ENCODE measurements at regions not wholly inside any gene's neighbourhood (a gene's known extent, or its start where the extent isn't known, plus 50 kb on each side); places are given as distances from the start of the nearest gene placed in this dataset.

- no peaks in the 10 kb centered on the region for H3K79me2 ChIP-seq (ENCODE audit: control insufficient read depth, insufficient read depth, low read length)
- no peaks in the 10 kb centered on the region for H3K9me1 ChIP-seq (replicated peaks; ENCODE audit: control insufficient read depth, extremely low read depth, insufficient read depth, low read length)
- H4K20me1 ChIP-seq (replicated peaks; ENCODE audit: control insufficient read depth, extremely low read depth, insufficient read depth, low read length): no peaks in the 10 kb centered on the region
- POLR2A ChIA-PET: no interaction called here
- no peak for FAIRE-seq
- H3K27ac ChIP-seq (ENCODE audit: insufficient read depth, low read depth, low read length): no peak overlapping the region
- H3K4me1 ChIP-seq (ENCODE audit: control insufficient read depth, extremely low read depth, insufficient read depth, low read length): no peaks in the 10 kb centered on the region
- intact Hi-C loops (cut with micrococcal nuclease): no loop called here
- CTCF ChIA-PET: interaction anchor here (1.2 kb wide), 1 partner anchor 14 kb away, joined by 3 read pairs; no protein-coding TSS in a partner anchor
- H2AFZ ChIP-seq (ENCODE audit: low read depth, low read length): no peak overlapping the region
- no peak overlapping the region for H3K4me3 ChIP-seq (replicated peaks in 1 of 3; ENCODE audit: insufficient read depth in 1 of 3, low read depth in 1 of 3, low read length in 3 of 3)
- H3K27me3 ChIP-seq (ENCODE audit: control insufficient read depth in 2 of 2, insufficient read depth in 2 of 2, low read length in 2 of 2): peaks cover 8% of the 10 kb centered on the region in 2 experiments
- H3K9ac ChIP-seq (replicated peaks; ENCODE audit: extremely low read depth, insufficient read depth, low read length): no peak overlapping the region
- no peak overlapping the region for H3K4me2 ChIP-seq (ENCODE audit: insufficient read depth, low read length)
- BruUV-seq (replicated peaks): no TSS peak
- dilution Hi-C loops (cut with MboI; ENCODE audit: extremely low pct_ligation_motif_present, low sequenced_read_pairs): no loop called here
- H3K9me3 ChIP-seq (replicated peaks; ENCODE audit: control insufficient read depth, insufficient read depth, low read length): no peaks in the 10 kb centered on the region
- DNase-seq (ENCODE audit: low read depth, low spot score): no peak
- no peaks in the 10 kb centered on the region for H3K36me3 ChIP-seq (ENCODE audit: control insufficient read depth in 2 of 2, extremely low read depth in 1 of 2, insufficient read depth in 2 of 2, low read length in 2 of 2)
- TF ChIP-seq MYC (IDR thresholded peaks at IDR 0.05; ENCODE audit: low read depth, low read length) (no peak), GATA2 (IDR thresholded peaks at IDR 0.05; ENCODE audit: insufficient read depth, insufficient read length, low read depth, low read length) (no peak), EZH2 (IDR thresholded peaks at IDR 0.05; ENCODE audit: borderline replicate concordance, low read depth, low read length, severe bottlenecking) (no peak), CTCF (IDR thresholded peaks at IDR 0.05; ENCODE audit: extremely low read depth in 1 of 2, insufficient read depth in 1 of 2, low read depth in 1 of 2, low read length in 2 of 2) (no peak), JUN (IDR thresholded peaks at IDR 0.05; ENCODE audit: borderline replicate concordance, insufficient read depth, insufficient read length, low read depth) (no peak), FOS (IDR thresholded peaks at IDR 0.05; ENCODE audit: borderline replicate concordance, insufficient read depth, low read length) (no peak), POLR2A (IDR thresholded peaks at IDR 0.05; ENCODE audit: low read depth, low read length) (no peak)
These were observed 69.2 kb upstream of the NEK6 start for GRCh38 chr9:124188331-124189110.
